ENCODE measurements at regions not wholly inside any gene's neighbourhood (a gene's known extent, or its start where the extent isn't known, plus 50 kb on each side); places are given as distances from the start of the nearest gene placed in this dataset.

DNA sequence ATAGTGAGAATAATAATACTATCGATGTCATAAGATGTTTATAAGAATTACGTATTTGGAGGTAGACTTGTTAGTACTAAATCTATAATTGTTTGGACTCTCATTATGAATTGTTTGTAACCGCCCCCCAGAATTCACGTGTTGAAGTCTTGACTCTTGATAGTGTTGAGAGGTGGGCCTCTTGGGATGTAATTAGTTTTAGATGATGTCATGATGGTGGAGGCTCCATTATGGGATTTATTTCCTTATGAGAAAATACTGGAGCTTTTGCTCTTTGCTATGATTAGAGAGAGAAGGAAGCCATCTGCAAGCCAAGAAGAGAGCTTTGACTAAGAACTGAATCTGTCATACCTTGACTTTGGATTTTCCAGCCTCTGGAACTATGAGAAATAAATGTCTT is 142.2 kb downstream of the PRDM9 start:
- TF ChIP-seq FUBP1 (CRISPR knock-in tag; IDR thresholded peaks at IDR 0.05; ENCODE audit: borderline replicate concordance) (no peak), FOXJ3 (CRISPR knock-in tag; IDR thresholded peaks at IDR 0.05; ENCODE audit: borderline replicate concordance) (no peak)

Data from HepG2 (cell line).